ENCODE measurements at regions not wholly inside any gene's neighbourhood (a gene's known extent, or its start where the extent isn't known, plus 50 kb on each side); places are given as distances from the start of the nearest gene placed in this dataset.

DNA sequence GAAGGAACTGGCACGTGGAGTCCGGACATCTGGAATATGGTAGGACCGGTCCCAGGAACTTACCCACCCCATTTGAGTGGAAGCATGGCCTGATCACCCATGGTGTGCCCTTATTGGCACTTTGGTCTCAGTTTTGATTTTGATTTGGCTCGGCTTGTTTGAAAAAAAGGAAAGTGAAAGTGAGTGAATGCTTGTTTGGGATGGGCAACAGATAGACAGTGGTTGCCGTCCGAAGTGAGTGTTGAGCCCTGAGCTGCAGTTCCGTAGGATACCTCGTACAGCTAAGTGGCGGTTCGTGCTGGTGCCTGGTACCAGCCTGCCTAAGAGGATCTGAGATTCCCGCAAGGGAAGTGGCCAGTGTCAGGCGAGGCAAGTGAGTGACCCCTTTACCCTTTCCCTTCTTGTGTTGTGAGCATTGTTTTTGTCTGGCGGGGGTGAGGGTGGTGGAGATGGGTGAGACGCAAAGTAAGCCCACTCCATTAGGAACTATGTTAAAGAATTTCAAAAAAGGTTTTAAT lies 605.8 kb downstream of the UQCRFS1 start:
- Mint-ChIP-seq H3K4me1 (no peaks in the 10 kb centered on the region), H3K27me3 (no peaks in the 10 kb centered on the region), H3K27ac (peak overlapping the region in 1 of 7 donors; percentile 20), H3K36me3 (no peaks in the 10 kb centered on the region), H3K4me3 (no peak overlapping the region), H3K9me3 (peaks cover 3 to 38% (median 12%) of the 10 kb centered on the region in 8 donors)
- Histone ChIP-seq H3K36me3 (ENCODE audit: insufficient read depth, low read length) (no peaks in the 10 kb centered on the region), H3K4me3 (ENCODE audit: low read length in 2 of 2) (no peak overlapping the region), H3K27me3 (ENCODE audit: insufficient read depth, low read length) (no peaks in the 10 kb centered on the region), H3K4me1 (ENCODE audit: insufficient read depth, low read length) (no peaks in the 10 kb centered on the region), H3K27ac (ENCODE audit: low read depth, low read length) (no peak overlapping the region), H3K9me3 (ENCODE audit: control insufficient read depth in 1 of 2, low read length in 2 of 2) (no peaks in the 10 kb centered on the region)
- DNase-seq = no peak
- intact Hi-C loops (cut with micrococcal nuclease) = loop anchor here (5.0 kb wide), 1 partner anchor 395 kb away; no protein-coding TSS in a partner anchor
- CTCF ChIA-PET (ENCODE audit: partially characterized antibody) = no interaction called here
- POLR2A ChIA-PET (ENCODE audit: partially characterized antibody) = no interaction called here

DNA sequence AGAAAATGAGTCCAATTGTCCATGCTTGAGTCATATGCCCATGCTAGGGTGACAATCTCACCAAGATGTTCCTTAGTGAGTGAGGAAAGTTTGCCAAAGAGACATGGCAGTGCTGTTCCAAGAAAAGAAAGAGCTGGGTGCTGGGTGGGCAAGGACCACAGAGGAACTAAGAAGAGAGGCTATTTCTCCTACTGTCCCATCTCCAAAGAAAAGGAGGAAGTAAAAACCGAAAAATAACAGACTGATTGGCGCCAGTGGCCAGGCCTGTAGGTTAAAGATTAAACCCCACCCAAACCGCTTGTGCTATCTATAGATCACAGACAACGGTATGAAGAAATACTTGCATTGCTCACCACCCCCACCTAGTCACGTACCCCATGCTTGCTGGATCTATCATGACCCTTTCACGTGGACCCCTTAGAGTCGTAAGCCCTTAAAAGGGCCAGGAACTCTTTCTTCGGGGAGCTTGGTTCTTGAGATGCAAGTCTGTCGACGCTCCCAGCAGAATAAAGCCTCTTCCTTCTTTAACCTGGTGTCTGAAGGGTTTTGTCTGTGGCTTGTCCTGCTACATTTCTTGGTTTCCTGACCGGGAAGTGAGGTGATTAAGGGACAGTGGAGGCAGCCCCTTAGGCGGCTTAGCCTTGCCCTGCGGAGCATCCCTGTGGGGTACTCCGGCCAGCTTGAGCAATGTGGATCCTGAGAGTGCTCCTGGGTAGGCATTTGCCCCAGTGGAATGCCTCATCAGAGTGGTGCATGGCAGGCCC lies 606.5 kb downstream of the UQCRFS1 start:
- Histone ChIP-seq H3K4me3 (ENCODE audit: low read length in 2 of 2) (no peak overlapping the region), H3K27ac (ENCODE audit: low read depth, low read length) (no peak overlapping the region), H3K36me3 (ENCODE audit: insufficient read depth, low read length) (no peaks in the 10 kb centered on the region), H3K27me3 (ENCODE audit: insufficient read depth, low read length) (no peaks in the 10 kb centered on the region), H3K4me1 (ENCODE audit: insufficient read depth, low read length) (no peaks in the 10 kb centered on the region), H3K9me3 (ENCODE audit: control insufficient read depth in 1 of 2, low read length in 2 of 2) (no peaks in the 10 kb centered on the region)
- H3K4me3 Mint-ChIP-seq = no peak overlapping the region
- H3K4me1 Mint-ChIP-seq = no peaks in the 10 kb centered on the region
- no peak for DNase-seq
- no peaks in the 10 kb centered on the region for H3K27me3 Mint-ChIP-seq
- CTCF ChIA-PET (ENCODE audit: partially characterized antibody) = no interaction called here
- POLR2A ChIA-PET (ENCODE audit: partially characterized antibody) = no interaction called here
- intact Hi-C loops (cut with micrococcal nuclease) = loop anchor here (5.0 kb wide), 1 partner anchor 394 kb away; no protein-coding TSS in a partner anchor
- peaks cover 0 to 40% (median 15%) of the 10 kb centered on the region in 8 donors for H3K9me3 Mint-ChIP-seq
- no peaks in the 10 kb centered on the region for H3K36me3 Mint-ChIP-seq
- H3K27ac Mint-ChIP-seq = no peak overlapping the region

DNA sequence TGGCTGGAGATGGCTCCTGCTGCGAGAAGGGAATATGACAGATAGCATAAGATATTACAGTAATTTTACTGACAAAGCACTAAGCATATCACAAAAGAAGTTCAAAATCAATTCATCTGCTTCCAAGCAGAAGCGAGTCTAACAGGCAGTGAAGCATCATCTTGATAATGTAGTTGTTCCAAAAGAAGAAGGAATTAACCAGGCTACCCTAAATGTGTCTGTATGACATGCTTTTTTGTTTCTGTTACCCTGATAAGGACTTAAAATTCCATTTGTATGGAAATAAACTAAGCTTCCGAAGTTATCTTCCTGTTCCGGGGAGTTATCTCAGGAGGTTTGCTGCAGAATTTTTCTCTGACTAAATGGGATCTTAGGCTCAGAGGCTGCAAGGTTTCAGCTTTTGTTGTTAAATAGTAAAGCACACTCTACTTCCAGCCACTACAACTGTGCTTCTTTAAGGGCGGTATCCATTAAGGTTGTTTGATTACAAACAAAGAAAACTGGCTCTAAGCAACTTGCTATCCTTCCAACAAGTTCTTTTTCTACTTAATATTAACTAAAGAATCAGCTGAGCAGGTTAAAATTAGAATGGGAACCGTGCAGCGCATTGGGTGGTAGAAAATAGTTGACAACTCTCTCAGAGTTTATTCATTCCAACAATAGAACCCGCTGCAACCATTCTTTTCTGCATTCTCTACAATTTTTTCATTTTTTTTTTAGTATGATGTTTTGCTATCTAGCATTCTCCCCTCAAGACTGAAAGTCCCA lies 607.3 kb downstream of the UQCRFS1 start:
- no peak overlapping the region for H3K27ac ChIP-seq (ENCODE audit: low read depth, low read length)
- POLR2A ChIA-PET (ENCODE audit: partially characterized antibody) = no interaction called here

DNA sequence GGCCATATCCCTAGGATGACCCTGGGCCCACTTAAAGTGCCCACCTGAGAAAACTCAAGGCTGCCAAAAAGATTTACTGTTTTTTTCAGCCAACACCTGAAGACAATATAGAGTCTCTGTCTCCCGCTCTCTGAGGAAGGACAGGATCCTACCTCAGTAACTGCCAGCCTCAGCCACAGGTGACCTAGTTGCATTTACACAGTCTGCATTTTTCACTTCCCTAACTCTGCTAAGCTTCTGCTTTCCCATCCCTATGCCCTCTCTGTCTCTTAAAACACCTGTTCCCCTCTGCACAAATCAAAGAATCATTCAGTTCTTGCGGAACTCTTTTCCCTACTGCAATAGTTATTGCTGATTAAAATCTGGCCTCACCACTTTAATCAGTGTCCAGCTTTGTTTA lies 609.5 kb downstream of the UQCRFS1 start:
- intact Hi-C loops (cut with micrococcal nuclease) = no loop called here
- Histone ChIP-seq H3K27me3 (ENCODE audit: insufficient read depth, low read length) (no peaks in the 10 kb centered on the region), H3K4me1 (ENCODE audit: insufficient read depth, low read length) (no peaks in the 10 kb centered on the region), H3K4me3 (ENCODE audit: low read length in 2 of 2) (no peak overlapping the region), H3K27ac (ENCODE audit: low read depth, low read length) (no peak overlapping the region), H3K36me3 (ENCODE audit: insufficient read depth, low read length) (no peaks in the 10 kb centered on the region), H3K9me3 (ENCODE audit: control insufficient read depth in 1 of 2, low read length in 2 of 2) (no peaks in the 10 kb centered on the region)
- H3K27ac Mint-ChIP-seq = no peak overlapping the region
- ChIA-PET POLR2A (ENCODE audit: partially characterized antibody) (no interaction called here), CTCF (ENCODE audit: partially characterized antibody) (no interaction called here)
- H3K9me3 Mint-ChIP-seq = peaks cover 0 to 40% (median 15%) of the 10 kb centered on the region in 8 donors
- H3K4me3 Mint-ChIP-seq = no peak overlapping the region
- DNase-seq = no peak
- H3K27me3 Mint-ChIP-seq = no peaks in the 10 kb centered on the region
- no peaks in the 10 kb centered on the region for H3K4me1 Mint-ChIP-seq
- no peaks in the 10 kb centered on the region for H3K36me3 Mint-ChIP-seq

More for the DNA sequence above, 607.3 kb downstream of the UQCRFS1 start:
- intact Hi-C loops (cut with micrococcal nuclease) = loop anchor here (5.0 kb wide), 1 partner anchor 393 kb away; no protein-coding TSS in a partner anchor
- Mint-ChIP-seq H3K9me3 (peaks cover 0 to 44% (median 15%) of the 10 kb centered on the region in 8 donors), H3K4me3 (no peak overlapping the region), H3K27me3 (no peaks in the 10 kb centered on the region), H3K4me1 (no peaks in the 10 kb centered on the region), H3K27ac (no peak overlapping the region), H3K36me3 (no peaks in the 10 kb centered on the region)
- CTCF ChIA-PET (ENCODE audit: partially characterized antibody) = no interaction called here
- no peaks in the 10 kb centered on the region for H3K9me3 ChIP-seq (ENCODE audit: control insufficient read depth in 1 of 2, low read length in 2 of 2)
- H3K4me3 ChIP-seq (ENCODE audit: low read length in 2 of 2) = no peak overlapping the region
- no peaks in the 10 kb centered on the region for H3K27me3 ChIP-seq (ENCODE audit: insufficient read depth, low read length)
- H3K36me3 ChIP-seq (ENCODE audit: insufficient read depth, low read length) = no peaks in the 10 kb centered on the region
- no peaks in the 10 kb centered on the region for H3K4me1 ChIP-seq (ENCODE audit: insufficient read depth, low read length)
- no peak for DNase-seq

DNA sequence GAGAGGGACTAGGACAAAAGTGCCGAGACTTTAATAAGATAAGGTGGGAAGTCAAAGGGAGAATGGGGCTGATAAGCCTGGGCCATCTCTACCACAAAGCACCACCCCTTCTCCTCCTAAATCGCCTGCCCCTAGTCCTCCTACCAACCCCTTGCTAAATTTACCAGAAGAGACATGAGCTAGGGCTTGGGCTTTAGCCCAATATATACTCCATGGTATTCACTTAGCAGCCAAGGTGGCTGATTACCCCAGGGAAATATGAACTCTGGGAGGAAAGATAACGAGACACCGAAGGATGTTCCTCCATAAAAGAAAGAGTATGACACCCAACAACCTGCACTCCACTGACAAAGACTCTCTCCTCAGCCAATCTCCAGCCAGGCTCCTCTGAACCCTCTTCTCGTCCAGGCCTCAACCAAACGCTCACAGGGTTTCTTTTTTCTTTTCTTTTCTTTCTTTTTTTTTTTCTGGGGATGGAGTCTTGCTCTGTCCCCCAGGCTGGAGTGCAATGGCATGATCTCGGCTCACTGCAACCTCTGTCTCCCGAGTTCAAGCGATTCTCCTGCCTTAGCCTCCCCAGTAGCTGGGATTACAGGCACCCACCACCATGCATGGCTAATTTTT lies 610.2 kb downstream of the UQCRFS1 start:
- Mint-ChIP-seq H3K4me1 (no peaks in the 10 kb centered on the region), H3K4me3 (no peak overlapping the region), H3K27ac (no peak overlapping the region), H3K27me3 (no peaks in the 10 kb centered on the region), H3K36me3 (no peaks in the 10 kb centered on the region), H3K9me3 (peaks cover 0 to 40% (median 13%) of the 10 kb centered on the region in 8 donors)
- no peak for DNase-seq
- Histone ChIP-seq H3K4me1 (ENCODE audit: insufficient read depth, low read length) (no peaks in the 10 kb centered on the region), H3K27me3 (ENCODE audit: insufficient read depth, low read length) (no peaks in the 10 kb centered on the region), H3K9me3 (ENCODE audit: control insufficient read depth in 1 of 2, low read length in 2 of 2) (no peaks in the 10 kb centered on the region), H3K36me3 (ENCODE audit: insufficient read depth, low read length) (no peaks in the 10 kb centered on the region), H3K27ac (ENCODE audit: low read depth, low read length) (no peak overlapping the region), H3K4me3 (ENCODE audit: low read length in 2 of 2) (no peak overlapping the region)
- intact Hi-C loops (cut with micrococcal nuclease) = no loop called here
- CTCF ChIA-PET (ENCODE audit: partially characterized antibody) = no interaction called here
- POLR2A ChIA-PET (ENCODE audit: partially characterized antibody) = no interaction called here

DNA sequence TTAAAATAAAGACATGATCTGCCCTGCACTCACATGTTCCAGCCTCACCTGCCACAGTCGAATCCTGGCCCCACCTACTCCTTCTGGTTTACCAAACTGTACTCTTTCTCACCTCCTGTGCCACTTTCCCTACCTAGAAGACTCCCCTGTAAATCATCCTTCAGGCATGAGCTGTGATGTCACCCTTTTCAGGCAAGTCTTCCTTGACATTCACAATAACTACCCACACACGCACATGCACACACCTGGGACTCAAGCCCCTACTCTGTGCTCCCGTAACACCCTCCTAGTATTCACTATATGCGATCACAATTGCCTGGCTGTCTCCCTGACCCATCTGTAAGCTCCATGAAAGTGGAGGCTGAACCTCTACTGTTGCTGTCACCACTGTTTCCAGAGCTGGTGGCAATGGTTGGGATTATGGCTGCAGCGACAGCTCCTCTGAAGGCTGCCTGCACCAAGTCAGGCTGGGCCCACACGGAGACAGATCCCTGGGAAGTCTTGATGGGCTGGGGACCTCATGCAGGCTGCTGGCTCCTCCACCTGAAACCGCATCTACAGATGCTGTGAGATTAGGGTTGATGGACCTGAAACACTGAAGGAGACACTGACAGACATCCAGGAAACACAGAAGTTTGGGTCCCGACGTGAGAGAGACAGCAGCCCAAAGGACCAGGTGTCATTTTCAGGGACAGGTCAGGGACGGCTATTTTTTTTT lies 611.1 kb downstream of the UQCRFS1 start:
- Histone ChIP-seq H3K36me3 (ENCODE audit: insufficient read depth, low read length) (no peaks in the 10 kb centered on the region), H3K27ac (ENCODE audit: low read depth, low read length) (no peak overlapping the region), H3K27me3 (ENCODE audit: insufficient read depth, low read length) (no peaks in the 10 kb centered on the region), H3K4me1 (ENCODE audit: insufficient read depth, low read length) (no peaks in the 10 kb centered on the region), H3K9me3 (ENCODE audit: control insufficient read depth in 1 of 2, low read length in 2 of 2) (no peaks in the 10 kb centered on the region), H3K4me3 (ENCODE audit: low read length in 2 of 2) (no peak overlapping the region)
- Mint-ChIP-seq H3K27ac (no peak overlapping the region), H3K27me3 (no peaks in the 10 kb centered on the region), H3K4me3 (no peak overlapping the region), H3K9me3 (peaks cover 0 to 38% (median 10%) of the 10 kb centered on the region in 8 donors), H3K4me1 (no peaks in the 10 kb centered on the region), H3K36me3 (no peaks in the 10 kb centered on the region)
- intact Hi-C loops (cut with micrococcal nuclease) = no loop called here
- ChIA-PET POLR2A (ENCODE audit: partially characterized antibody) (no interaction called here), CTCF (ENCODE audit: partially characterized antibody) (no interaction called here)
- DNase-seq = no peak

DNA sequence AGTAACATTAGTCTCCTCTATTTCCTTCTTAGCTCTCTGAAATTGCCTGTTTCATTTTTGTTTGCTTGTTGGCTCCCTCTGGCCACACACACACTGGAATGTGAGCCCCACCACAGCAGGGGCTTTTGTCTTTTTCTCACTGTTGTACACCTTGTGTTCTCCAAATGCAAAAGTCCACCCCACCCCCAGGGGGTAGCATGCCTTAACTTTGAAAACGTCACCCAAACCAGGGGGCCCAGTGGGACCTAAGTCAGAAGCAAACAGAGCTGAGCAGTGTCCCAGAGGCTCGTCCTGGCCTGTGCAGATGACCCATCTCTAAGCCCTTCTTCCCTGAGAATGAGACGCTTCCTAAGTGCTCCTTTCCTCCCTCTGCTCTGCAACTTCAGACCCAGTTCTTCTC lies 614.1 kb downstream of the UQCRFS1 start:
- POLR2A ChIA-PET (ENCODE audit: partially characterized antibody) = no interaction called here
- no peak for DNase-seq
- no peak overlapping the region for H3K4me3 Mint-ChIP-seq
- Histone ChIP-seq H3K36me3 (ENCODE audit: insufficient read depth, low read length) (no peaks in the 10 kb centered on the region), H3K4me3 (ENCODE audit: low read length in 2 of 2) (no peak overlapping the region), H3K4me1 (ENCODE audit: insufficient read depth, low read length) (no peaks in the 10 kb centered on the region), H3K27ac (ENCODE audit: low read depth, low read length) (no peak overlapping the region), H3K27me3 (ENCODE audit: insufficient read depth, low read length) (no peaks in the 10 kb centered on the region), H3K9me3 (ENCODE audit: control insufficient read depth in 1 of 2, low read length in 2 of 2) (no peaks in the 10 kb centered on the region)
- CTCF ChIA-PET (ENCODE audit: partially characterized antibody) = no interaction called here
- intact Hi-C loops (cut with micrococcal nuclease) = no loop called here
- no peak overlapping the region for H3K27ac Mint-ChIP-seq
- no peaks in the 10 kb centered on the region for H3K27me3 Mint-ChIP-seq
- H3K36me3 Mint-ChIP-seq = no peaks in the 10 kb centered on the region
- H3K4me1 Mint-ChIP-seq = no peaks in the 10 kb centered on the region
- peaks cover 0 to 22% (median 5%) of the 10 kb centered on the region in 8 donors for H3K9me3 Mint-ChIP-seq
